ENCODE measurements at regions not wholly inside any gene's neighbourhood (a gene's known extent, or its start where the extent isn't known, plus 50 kb on each side); places are given as distances from the start of the nearest gene placed in this dataset.

DNA sequence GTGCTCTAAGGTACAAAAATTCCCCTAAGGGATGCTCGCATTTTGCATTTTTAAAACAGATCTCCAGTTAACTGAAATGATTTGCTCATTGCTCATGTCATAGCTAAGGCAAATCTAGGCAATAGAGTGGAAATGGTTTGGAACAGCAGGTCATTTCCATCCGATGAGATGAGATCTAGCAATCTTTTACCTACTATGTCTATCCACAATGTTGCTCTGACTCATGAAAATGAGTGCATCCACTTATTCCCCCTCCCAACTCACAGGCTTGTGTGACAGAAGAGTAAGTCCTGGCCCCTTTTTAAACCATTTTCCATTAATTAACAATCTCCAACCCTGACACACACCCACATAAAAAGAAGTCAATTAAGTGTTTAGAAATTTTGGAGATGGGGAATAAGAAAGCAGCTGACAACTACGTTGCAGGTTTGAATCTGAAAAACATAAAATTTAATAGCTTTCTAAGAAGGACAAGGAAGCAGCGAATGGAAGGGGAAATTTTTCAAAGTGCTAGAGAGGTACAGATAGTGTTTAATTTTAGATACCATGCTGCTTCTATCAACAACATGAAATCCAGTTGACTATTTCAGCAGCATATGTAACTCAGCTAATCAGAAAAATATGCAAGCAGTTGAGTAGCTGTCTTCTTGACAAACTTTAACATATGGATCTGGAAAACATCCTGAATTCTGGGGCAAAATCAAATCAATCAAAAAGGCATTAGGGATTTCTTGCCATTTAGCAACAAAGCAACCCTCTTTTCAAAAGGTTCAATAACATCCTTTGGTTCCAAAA, 112.0 kb downstream of the TMCO5A start:
- DNase-seq: no peak

DNA sequence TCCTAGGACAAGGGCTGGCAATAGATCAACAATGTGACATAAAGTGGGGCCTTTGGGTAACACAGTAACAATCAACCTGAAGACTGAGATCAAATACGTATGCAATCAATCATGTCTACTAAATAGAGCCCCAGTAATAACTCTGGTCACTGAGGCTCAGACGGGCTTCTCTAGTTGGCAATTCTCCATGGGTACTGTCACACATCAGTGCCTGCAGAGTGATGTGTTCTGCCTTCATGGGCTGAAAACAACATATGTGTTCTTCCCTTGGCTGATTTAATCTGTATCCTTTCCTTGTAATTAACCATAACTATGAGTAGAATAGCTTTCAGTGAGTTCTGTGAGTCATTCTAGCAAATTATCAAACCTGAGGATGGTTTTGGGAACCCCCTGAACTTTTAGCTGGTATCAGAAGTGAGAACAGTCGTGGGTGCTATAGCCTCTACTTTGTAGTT, 113.6 kb downstream of the TMCO5A start:
- no peak for DNase-seq

DNA sequence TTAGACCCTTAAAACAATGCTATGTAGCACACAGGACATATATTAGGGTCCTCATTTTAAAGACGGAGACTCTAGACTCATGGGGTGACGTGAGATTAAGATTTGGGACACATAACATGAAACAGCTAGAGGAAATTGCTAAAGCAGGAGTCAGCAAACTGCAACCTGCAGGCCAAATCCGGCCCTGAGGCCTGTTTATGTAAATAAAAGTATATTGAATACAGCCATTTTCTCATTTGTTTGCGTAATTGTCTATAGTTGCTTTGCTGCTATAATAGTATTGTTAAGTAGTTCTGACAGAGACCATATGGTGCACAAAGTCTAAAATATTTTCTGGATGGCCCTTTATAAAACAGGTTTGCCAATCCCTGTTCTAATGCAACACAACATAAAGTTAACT, 115.5 kb downstream of the TMCO5A start:
- no peak for DNase-seq

DNA sequence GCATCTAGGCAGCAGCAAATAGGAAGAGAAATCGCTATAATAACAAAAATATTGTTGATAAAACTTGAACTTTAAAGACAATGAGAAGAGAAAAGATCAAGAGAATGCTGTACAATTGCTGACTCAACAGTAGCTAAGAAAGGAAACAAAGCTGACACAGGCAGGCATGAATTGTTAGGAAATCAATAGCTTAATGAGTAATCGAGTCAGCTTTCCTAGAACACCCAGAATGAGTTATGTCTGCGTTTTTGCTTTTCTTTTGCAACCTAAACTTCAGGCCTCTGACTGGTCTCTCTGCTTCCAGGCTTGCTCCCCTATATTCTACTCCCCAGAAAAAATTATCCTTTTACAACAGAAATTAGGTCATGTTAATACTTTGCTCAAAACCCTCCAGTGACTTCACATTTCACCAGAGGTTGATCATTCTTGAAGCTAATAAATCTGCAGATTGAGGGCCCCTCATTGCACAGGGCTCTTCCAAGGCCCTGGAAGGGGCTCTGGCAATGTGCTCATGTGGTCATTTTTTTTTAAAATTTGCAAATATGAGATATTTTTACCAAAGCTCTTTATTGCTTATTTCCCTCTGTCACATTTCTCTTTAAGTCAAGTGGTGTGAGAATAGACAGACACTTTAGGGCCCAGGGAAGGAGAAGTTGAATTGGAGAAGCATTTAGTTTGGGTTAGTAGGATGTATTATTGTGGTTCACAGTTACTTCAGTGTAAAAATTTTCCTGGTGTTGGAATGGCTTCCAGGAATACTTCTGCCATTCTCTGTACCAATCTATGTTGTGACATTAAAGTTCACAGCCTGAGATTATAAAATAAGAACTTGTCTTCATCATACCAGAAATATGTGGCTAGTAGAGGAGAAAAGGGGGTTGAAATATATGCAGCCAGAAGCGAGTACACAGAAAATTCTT, 116.3 kb downstream of the TMCO5A start:
- no peak for DNase-seq

DNA sequence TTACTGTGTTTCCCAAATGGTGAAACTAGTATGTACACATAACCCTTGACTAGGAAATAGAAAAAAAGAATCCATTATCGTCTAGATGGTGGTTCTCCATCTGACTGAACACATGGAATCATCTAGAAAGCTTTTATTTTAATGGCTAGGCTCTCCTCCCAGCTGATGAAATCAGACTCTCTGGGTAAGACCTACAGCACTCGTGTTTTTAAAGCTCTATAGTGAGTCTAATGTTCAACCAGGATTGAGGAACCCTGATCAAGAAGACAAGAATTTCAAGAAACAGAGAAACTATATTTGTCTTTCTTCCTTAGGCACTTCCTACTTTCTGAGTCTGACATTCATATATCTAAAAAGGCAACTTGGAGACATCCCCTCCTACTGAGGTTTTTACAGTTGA, 118.8 kb downstream of the TMCO5A start:
- DNase-seq: no peak

DNA sequence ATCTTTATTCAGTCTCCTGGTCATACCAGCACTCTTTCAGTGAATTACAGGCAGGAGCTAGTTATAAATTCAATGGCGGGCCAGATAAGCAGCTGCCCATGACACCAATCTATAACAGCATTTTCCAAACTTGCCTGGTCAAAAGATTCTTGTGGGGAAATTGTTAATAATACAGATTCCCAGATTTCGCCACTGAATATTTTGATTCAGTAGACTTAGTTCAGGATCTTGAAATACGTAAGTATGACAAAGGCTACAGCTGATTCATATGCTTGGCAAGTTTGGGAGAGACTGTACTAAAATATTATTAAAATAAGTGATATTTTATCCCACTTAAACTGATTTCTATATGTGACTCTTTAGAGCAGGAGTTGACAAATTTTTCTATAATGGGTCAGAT, 119.3 kb downstream of the TMCO5A start:
- no peak for DNase-seq

DNA sequence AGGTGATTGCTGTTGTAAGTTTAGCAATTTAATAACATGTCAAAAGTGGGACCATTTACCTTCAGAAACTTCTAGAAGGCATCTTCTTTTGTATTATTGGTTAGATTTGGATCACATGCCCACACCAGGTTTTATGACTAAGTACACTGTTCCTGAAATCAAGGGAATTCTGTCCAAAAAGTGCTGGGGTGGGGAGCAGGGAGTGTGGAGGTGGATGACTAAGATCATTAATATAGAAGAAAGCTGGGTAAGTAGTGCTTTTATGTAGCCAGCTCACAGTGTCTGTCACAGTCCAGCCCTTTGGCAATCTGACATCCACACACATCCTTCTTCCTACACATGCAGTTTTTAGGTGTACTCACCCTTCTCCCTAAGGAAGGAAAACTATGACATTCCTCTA, 120.0 kb downstream of the TMCO5A start:
- no peak for DNase-seq

DNA sequence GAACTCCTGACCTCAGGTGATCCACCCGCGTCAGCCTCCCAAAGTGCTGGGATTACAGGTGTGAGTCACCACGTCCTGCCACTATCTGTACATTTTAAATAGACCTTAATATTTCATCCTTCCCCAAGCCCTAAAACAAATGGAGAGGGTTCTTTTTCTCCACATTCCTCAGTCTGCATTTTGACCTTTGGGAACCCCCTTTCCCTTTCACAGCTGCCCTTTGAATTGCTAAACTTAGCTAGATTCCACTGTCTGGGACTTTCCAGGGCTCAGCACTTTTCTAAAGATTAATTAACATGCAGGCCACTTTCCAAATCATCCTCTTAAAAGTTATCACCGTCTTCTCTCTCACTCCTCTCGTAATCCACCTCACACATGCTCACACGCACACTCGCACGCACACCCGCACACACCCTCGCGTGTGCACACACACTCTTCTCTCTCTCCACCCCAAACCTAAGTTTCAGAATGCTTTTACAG, 124.2 kb downstream of the TMCO5A start:
- no peak for DNase-seq

DNA sequence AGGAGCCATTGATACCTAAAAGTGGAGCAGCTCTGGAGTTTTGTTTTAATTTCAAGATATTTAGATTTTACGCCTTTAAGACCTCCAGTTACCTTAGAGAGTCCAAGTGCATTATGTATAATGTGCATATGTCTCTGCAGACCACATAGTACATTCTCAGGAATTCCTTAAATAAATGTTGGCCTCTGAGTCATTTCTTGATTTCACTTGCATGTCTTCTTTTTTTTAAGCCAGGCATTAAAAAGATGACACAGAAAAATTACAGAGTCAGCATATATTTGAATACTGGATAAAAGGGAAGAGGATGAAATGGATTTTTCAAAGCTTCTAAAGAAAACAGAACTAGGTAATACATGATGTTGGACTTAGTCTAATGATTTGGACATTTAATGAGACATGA, 125.2 kb downstream of the TMCO5A start:
- no peak for DNase-seq

DNA sequence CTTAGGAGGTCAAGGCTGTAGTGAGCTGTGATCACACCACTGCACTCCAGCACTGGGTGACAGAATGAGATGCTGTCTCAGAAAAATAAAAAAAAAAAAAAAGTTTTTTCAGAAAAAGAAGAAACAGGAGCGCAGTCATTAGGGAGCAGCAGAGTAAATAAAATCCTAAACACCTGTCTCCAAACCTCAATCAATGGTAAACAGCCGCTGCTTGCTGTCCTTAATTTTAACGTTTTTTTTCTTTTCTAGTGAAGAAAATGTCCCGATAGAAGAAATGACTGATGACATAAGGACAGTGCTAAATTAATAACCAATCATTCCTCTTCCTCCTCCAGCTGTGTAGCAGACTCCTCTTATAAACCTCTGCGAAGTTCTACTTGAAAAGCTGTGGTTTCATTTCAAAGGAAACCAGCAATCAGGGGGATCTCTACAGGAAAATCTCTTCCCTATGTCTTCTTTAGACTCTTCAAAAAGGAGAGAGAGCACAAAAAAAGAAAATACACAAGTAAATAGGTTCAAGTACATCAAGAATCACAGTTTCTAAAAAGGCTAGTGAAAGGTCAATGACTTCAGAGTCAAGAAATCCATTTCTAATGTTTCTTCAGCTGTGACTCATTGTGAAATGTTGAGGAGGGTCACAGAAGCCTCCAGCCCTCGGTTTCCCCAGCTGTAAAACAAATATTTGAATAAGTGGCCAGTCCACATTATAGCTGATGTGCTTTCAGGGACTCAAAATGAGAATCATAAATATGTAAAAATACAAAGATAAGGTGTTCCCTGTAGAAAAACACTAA, 127.6 kb downstream of the TMCO5A start:
- no peak for DNase-seq

DNA sequence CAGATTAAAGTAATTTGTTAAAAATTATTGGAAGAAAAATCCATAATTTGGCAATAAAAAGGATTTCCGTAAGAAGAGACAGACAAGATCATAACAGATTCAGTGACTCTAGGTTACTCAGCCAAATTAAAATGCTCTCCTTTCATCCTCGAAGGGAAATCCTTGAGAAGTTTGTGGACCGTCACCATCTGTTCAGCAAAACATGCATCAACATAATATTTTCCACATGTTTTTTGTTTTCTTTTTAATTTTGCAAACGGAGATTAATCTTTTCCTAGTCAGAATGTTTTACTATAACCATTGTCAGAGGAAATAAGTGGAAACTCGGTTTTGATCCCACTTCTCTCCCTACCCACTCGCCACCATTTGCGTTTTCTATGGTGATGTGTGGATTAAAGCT, 128.3 kb downstream of the TMCO5A start:
- DNase-seq: no peak

DNA sequence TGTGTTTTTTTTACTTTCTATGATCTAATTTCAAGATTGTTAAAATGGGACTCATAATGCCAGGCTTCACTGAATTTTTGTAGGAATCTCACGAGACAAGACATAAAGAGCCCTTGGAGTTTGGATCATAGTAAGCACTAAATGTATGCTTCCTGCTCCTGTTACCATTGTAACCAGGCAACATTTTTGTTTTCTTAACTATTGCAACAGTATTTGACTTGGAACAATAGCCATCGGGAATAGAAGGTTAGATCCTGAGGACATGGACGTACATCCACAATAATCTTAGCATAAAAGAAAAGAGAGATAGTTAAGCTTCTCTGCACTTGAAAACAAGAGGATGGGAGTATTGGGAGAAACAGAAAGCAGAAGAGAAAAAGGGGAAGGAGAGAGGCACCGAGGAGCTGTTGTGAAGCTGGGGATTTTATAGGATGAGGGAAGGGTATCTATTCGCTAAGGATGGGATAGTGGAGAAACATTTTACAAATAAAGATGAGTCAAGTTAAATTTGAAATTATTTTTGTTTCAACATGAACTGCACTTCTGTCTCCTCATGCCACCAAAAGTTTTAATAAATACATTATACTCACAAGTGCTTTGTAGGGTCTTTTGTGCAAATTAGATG, 131.4 kb downstream of the TMCO5A start:
- DNase-seq: no peak

DNA sequence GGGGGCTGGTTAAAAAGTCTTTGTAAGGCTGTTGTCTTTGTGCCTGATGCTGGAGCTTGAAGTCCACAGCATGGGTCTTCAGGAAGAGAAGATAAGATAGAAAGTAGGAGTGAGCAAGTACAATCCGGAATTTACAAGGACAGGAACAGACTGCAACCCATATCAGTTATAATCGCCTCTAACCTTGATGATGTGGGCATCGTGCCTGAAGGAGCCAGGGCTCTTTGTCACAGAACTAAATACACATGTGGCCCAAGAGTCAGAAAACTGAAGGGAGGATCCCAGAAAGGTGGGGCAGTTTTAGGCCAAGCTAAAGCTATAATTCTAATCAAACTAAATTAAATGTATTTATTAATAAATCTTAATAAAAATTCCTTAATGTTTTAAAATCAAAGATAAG, 132.2 kb downstream of the TMCO5A start:
- no peak for DNase-seq

DNA sequence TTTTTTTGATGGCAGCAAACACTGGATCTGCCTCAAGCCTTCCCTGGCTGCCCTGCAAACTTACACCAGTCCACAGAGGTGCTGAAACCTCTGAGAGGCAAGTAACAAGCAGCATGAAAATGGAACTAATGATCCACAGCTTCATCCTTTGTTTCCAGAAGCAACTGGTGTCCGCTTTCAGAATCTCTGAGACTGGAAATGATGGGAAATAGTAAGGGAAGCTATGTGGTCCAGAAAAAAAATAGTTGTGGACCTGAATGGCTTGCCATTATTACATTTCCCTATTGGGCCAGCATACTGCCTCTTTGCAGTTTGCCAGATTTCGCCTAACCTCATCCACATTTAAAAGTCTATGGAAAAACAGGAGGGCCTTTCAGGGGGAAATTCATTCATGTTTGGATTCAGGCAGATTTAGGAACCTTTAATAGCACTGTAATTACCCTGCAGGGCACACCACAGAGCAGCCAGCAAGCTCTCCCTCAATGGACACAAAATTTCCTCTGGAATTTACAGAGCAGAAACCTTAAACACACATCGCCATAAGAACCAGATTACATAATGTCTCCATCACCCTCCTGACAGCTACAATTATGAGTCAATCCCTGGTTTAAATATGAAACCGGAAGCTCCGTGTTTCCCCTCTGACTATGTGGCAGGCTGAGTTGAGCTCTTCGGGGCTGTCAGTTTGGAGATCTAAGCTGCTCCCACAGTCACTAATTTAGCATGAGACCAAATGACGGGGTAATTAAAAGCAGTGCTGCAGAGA, 134.4 kb downstream of the TMCO5A start:
- DNase-seq: peak; percentile 40

DNA sequence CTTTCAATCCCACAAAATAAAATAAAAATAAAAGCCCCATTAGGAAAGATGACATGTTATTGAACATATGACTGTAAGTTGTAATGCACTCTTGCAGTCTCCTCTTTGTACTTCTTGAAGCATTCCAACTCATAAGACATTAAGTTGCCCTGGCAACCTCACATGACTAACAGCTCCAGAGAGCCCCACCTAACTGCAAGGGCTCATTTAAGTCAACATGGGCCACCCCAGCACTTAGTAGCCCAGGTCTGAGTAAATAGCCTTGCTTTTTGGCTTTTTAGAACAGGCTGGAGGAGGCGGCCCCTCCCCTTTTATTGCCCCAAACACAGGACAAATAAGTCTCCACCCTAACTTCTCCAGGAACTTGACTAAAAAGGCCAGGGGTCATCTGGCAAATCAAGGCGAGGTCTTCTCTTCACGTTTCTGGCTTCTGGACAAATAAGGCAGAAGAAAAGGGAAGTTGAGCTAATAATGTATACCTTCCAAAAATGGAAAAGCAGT, 135.1 kb downstream of the TMCO5A start:
- DNase-seq: no peak

DNA sequence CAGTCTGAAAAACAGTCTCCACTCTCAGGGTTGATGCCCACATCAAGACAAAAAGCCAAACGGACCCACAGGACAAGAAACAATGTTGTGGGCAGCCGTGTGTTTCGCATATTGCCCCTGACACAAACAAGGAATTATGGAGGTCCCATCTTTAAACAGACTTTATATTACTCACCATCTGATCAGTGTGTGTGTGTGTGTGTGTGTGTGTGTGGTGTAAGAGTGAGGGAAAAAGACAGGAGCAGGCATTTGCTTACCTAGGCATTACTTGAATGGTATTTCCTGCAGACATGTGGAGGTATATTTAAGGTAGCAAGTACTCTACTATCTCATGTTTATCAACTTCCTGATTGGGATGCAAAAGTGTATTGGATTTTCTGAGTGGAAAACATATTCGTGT, 136.3 kb downstream of the TMCO5A start:
- no peak for DNase-seq

DNA sequence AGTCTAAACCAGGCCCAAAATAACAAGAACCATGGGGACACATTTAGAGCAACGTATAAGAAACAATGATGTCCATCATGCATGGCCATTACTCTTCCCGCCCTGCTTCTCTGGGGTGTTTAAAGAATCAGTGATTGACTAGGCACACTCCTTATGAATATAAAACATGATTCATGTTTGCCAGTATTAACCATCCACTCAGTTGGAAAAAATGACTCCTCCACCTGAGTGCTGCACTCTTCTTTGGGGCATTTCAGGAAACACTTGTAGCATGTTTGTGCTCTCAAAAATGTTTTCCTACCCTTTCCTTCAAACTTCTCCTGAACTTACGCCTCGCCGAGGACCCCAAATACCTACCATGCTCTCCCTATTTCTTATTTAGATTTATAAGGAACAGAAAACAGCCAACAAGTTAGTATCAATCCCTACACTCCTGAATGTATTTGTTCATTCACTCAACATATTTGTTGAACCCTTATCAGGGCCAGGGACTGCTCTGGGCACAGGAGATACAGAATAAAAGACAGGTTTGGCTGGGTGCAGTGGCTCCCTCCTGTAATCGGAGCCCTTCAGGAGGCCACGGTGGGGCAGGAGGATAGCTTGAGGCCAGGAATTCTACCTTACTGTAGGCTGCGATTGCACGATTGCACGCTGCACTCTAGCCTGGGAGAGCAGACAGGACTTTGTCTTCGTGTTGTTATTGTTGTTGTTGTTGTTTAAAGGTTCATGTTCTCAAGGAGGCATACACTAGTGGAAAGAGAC, 137.0 kb downstream of the TMCO5A start:
- no peak for DNase-seq

DNA sequence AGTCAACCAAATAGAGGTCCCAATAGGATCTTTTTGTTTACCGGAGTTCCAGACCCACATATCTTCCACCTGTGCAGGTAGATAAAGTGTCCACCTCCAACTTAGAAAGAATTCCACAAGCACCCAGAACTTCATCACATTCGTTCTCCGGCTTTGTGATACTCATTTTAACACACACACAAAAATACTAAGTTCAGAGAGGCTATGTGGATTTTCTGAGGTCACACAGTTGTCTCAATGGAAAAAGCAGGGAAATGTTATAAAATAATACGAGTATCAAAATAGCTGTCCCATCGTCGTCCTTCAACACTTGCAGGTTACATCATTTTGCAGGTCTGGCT, 137.5 kb downstream of the TMCO5A start:
- no peak for DNase-seq

DNA sequence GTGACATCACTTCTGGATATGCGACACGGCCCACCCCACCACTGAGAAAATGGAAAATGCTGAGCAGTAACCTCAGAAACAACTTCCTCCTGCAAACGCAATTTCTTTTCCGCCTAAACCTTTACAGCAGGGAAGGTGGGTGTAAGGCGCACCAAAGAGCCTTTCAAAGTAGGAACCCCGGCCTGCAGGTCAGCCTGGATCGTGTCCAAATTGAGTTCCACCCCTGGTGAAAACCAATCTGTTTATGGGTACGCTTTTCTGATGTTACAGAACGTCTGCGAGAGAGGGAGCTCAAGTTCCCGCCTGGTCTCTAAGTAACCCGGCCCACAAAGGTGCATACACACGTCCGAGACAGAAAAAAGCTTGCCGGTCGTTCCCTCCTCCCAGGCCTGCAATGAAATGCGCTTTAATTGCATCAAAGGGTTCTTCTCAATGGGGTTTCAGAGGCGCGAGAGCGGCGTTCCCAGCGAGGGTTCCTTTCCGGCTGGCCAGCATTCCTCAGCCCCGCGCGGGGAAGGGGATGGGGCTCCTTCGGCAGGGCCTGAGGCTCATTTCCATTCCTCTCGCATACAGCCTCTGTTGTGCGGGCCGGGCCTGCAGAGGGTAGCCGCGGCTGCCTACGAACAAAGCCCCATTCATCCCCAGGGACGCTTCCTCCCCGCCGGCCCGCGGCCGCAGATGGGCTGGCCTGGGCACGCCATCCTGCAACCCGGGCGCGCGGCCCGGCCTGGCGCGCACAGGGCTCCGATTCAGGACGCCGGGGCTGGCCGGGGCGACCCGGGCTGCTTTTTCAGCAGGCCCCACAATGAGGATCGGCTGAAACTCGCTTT, 138.1 kb downstream of the TMCO5A start:
- DNase-seq: peak; percentile 22
